GM23338 (cell line): ENCODE measurements at regions not wholly inside any gene's neighbourhood (a gene's known extent, or its start where the extent isn't known, plus 50 kb on each side); places are given as distances from the start of the nearest gene placed in this dataset.

Experiments used
- ATAC-seq: fragments of 200-7000 bp; cut with Tn5 transposase; 3 replicates; pipeline ENCODE4 v1.9.1; 2020
- DNase-seq: peaks from one replicate; pipeline ENCODE4 v3.0.0-alpha.2; 2015; ENCODE audit warnings: low spot score
- H2AFZ ChIP-seq: fragments of 200-600 bp; sonication (generic); 2 replicates; pipeline ENCODE4 v1.8.0; 2016; ENCODE audit warnings: antibody characterized with exemption, mild to moderate bottlenecking, moderate library complexity
- H3F3A ChIP-seq: fragments of 200-600 bp; sonication (generic); replicated peaks from 2 replicates; pipeline ENCODE4 v1.8.0; 2017; ENCODE audit warnings: antibody characterized with exemption, mixed run types, low read depth
- H3K27ac ChIP-seq: fragments of 200-600 bp; sonication (generic); 2 replicates; pipeline ENCODE4 v1.6.1; 2016; ENCODE audit warnings: low read depth
- H3K27me3 ChIP-seq: fragments of 200-600 bp; sonication (generic); 2 replicates; pipeline ENCODE4 v1.8.0; 2016; ENCODE audit warnings: mild to moderate bottlenecking, mixed run types, moderate library complexity; ENCODE audit not compliant: insufficient read depth
- H3K36me3 ChIP-seq: fragments of 200-600 bp; sonication (generic); 2 replicates; pipeline ENCODE4 v1.8.0; 2016; ENCODE audit warnings: mild to moderate bottlenecking; ENCODE audit not compliant: insufficient read depth
- H3K4me1 ChIP-seq: fragments of 200-600 bp; sonication (generic); 2 replicates; pipeline ENCODE4 v1.8.0; 2016; ENCODE audit warnings: mild to moderate bottlenecking, moderate library complexity; ENCODE audit not compliant: insufficient read depth
- H3K4me2 ChIP-seq: fragments of 200-600 bp; sonication (generic); 2 replicates; pipeline ENCODE4 v1.7.1; 2017; ENCODE audit warnings: mixed run types
- H3K4me3 ChIP-seq: fragments of 200-600 bp; sonication (generic); 2 replicates; pipeline ENCODE4 v1.6.1; 2016; ENCODE audit warnings: mixed run types
- H3K79me2 ChIP-seq: fragments of 200-600 bp; sonication (generic); replicated peaks from 2 replicates; pipeline ENCODE4 v1.8.0; 2017; ENCODE audit warnings: mild to moderate bottlenecking; ENCODE audit not compliant: insufficient read depth
- H3K9me2 ChIP-seq: fragments of 200-600 bp; sonication (generic); 2 replicates; pipeline ENCODE4 v1.8.0; 2017; ENCODE audit not compliant: insufficient read depth
- H4K20me1 ChIP-seq: fragments of 200-600 bp; sonication (generic); replicated peaks from 2 replicates; pipeline ENCODE4 v1.8.0; 2017; ENCODE audit warnings: mild to moderate bottlenecking; ENCODE audit not compliant: insufficient read depth
- H3K27ac Mint-ChIP-seq: 2 replicates; pipeline ENCODE4 v1.8.0; 2020; ENCODE audit warnings: inconsistent platforms, mild to moderate bottlenecking, moderate library complexity, mixed read lengths
- H3K27me3 Mint-ChIP-seq: 3 replicates; pipeline ENCODE4 v1.8.0; 2022; ENCODE audit warnings: low read depth, mild to moderate bottlenecking, moderate library complexity, mixed read lengths, inconsistent platforms; ENCODE audit not compliant: insufficient read depth, poor library complexity
- H3K36me3 Mint-ChIP-seq: 3 replicates; pipeline ENCODE4 v1.8.0; 2021; ENCODE audit warnings: low read depth, mild to moderate bottlenecking, inconsistent platforms, moderate library complexity, mixed read lengths
- H3K4me1 Mint-ChIP-seq: 3 replicates; pipeline ENCODE4 v1.8.0; 2020; ENCODE audit warnings: mild to moderate bottlenecking, inconsistent platforms, mixed read lengths
- H3K4me3 Mint-ChIP-seq: 3 replicates; pipeline ENCODE4 v1.8.0; 2021; ENCODE audit warnings: moderate library complexity, mild to moderate bottlenecking, inconsistent platforms, mixed read lengths
- H3K9me3 Mint-ChIP-seq: 3 replicates; pipeline ENCODE4 v1.8.0; 2020; ENCODE audit warnings: moderate library complexity, mild to moderate bottlenecking, inconsistent platforms, mixed read lengths
- CREB1 ChIP-seq: fragments of 250-450 bp; sonication (Bioruptor Pico); IDR thresholded peaks from 2 replicates; pipeline ENCODE4 v1.5.0; 2020; ENCODE audit warnings: low read depth, mild to moderate bottlenecking, moderate library complexity
- EZH2 ChIP-seq: fragments of 200-600 bp; sonication (generic); IDR thresholded peaks from one replicate; pipeline ENCODE4 v1.8.0; 2017; ENCODE audit warnings: antibody characterized with exemption, mild to moderate bottlenecking, low read depth; ENCODE audit not compliant: unreplicated experiment
- EZH2phosphoT487 ChIP-seq: fragments of 200-600 bp; sonication (generic); IDR thresholded peaks from one replicate; pipeline ENCODE4 v1.8.1; 2018; ENCODE audit warnings: antibody characterized with exemption; ENCODE audit not compliant: unreplicated experiment
- NANOG ChIP-seq: IDR thresholded peaks from 2 replicates; pipeline ENCODE4 v1.6.1; 2016; ENCODE audit warnings: antibody characterized with exemption, borderline replicate concordance
- POLR2AphosphoS5 ChIP-seq: IDR thresholded peaks from 2 replicates; pipeline ENCODE4 v1.6.1; 2016; ENCODE audit warnings: antibody characterized with exemption, low read depth
- ZNF114 ChIP-seq: fragments of 250-450 bp; sonication (Bioruptor Pico); IDR thresholded peaks from 2 replicates; pipeline ENCODE4 v1.5.0; 2020; ENCODE audit warnings: mild to moderate bottlenecking, moderate library complexity
- TF ChIP-seq, protein P1 (sequence below): IDR thresholded peaks from 2 replicates; pipeline ENCODE4 v1.6.1; 2016; ENCODE audit warnings: antibody characterized with exemption
- TF ChIP-seq, protein P2 (sequence below), 2 experiments: fragments of 200-600 bp in 1 of 2; sonication (generic) in 1 of 2; conservative IDR thresholded peaks; 2 replicates each; pipeline versions ENCODE4 v1.5.1 to v1.6.1; 2016 to 2017; ENCODE audit warnings: antibody characterized with exemption in 2 of 2, low read depth in 2 of 2, mild to moderate bottlenecking in 2 of 2, moderate library complexity in 1 of 2
- TF ChIP-seq, protein P3 (sequence below): fragments of 250-450 bp; sonication (Bioruptor Pico); IDR thresholded peaks from 2 replicates; pipeline ENCODE4 v1.5.0; 2020; ENCODE audit warnings: mild to moderate bottlenecking, moderate library complexity
- TF ChIP-seq, protein P4 (sequence below): IDR thresholded peaks from one replicate; pipeline ENCODE4 v1.6.1; 2018; ENCODE audit warnings: antibody characterized with exemption; ENCODE audit not compliant: unreplicated experiment

DNA sequence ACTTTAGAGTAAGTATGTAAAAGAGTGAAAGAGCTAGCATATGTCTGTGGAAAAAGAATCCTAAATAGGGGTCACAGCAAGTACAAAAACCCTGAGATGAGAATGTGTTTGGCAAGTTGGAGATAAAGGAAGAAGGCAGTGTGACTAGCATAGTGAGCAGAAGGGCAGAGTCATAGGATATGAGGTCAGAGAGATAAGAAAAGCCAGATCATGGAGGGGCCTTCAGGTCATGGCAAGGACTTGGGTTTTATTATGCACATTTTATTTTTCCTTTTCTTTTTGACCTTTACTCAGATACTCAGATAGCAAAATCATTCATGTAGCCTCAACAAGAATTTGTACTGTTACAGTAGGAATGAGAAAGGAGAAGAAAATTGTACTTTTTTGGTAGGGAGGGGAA, 138.0 kb downstream of the GJA1 start:
- H3K27me3 ChIP-seq = no peaks in the 10 kb centered on the region
- no peaks in the 10 kb centered on the region for H3K4me1 ChIP-seq
- H2AFZ ChIP-seq = peak overlapping the region; percentile 32; the same call in 1 of the 2 replicates
- H3K4me3 Mint-ChIP-seq = no peak overlapping the region
- peaks cover 16% of the 10 kb centered on the region; the same call in 1 of the 2 replicates for H3K9me2 ChIP-seq
- H3K9me3 Mint-ChIP-seq = peaks cover 23% of the 10 kb centered on the region
- H3K27ac Mint-ChIP-seq = no peak overlapping the region
- H4K20me1 ChIP-seq = no peaks in the 10 kb centered on the region
- no peaks in the 10 kb centered on the region for H3K36me3 ChIP-seq
- TF ChIP-seq, protein P1, sequence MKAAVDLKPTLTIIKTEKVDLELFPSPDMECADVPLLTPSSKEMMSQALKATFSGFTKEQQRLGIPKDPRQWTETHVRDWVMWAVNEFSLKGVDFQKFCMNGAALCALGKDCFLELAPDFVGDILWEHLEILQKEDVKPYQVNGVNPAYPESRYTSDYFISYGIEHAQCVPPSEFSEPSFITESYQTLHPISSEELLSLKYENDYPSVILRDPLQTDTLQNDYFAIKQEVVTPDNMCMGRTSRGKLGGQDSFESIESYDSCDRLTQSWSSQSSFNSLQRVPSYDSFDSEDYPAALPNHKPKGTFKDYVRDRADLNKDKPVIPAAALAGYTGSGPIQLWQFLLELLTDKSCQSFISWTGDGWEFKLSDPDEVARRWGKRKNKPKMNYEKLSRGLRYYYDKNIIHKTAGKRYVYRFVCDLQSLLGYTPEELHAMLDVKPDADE = no peak
- TF ChIP-seq CREB1 (no peak), ZNF114 (CRISPR knock-in tag) (no peak)
- H3F3A ChIP-seq = no peaks in the 10 kb centered on the region
- H3K27me3 Mint-ChIP-seq = no peaks in the 10 kb centered on the region
- H3K36me3 Mint-ChIP-seq = peaks cover 23% of the 10 kb centered on the region; the same call in 2 of the 3 replicates
- H3K4me1 Mint-ChIP-seq = peaks cover 2% of the 10 kb centered on the region; the same call in 2 of the 3 replicates
- no peak overlapping the region for H3K4me2 ChIP-seq
- no peak overlapping the region for H3K4me3 ChIP-seq
- H3K79me2 ChIP-seq = no peaks in the 10 kb centered on the region
- ATAC-seq (no peak), DNase-seq (no peak)
- H3K27ac ChIP-seq = no peak overlapping the region

DNA sequence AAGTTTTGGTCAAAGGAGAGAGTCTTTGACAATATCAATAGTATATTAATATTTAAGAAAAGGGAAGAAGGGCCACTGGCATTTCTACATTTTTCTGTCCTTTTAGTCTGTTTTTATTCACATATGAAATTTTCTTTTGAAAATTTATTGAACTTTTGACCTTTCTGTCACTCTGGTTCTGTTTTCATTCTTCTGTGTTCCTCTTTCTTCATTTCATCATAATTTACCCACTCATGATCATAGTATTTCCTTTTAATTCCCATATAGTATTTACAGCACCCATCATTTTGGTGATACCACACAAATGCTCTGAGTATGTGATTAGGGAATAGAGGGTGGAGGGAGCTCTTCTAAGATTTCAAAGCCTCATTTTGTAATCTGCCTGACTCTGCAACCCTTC, 142.8 kb downstream of the GJA1 start:
- H4K20me1 ChIP-seq = no peaks in the 10 kb centered on the region
- H3K4me1 Mint-ChIP-seq = no peaks in the 10 kb centered on the region
- no peak overlapping the region for H3K27ac Mint-ChIP-seq
- no peaks in the 10 kb centered on the region for H3F3A ChIP-seq
- H3K4me2 ChIP-seq = no peak overlapping the region
- no peaks in the 10 kb centered on the region for H3K27me3 Mint-ChIP-seq
- H3K9me3 Mint-ChIP-seq = no peaks in the 10 kb centered on the region
- H2AFZ ChIP-seq = no peak overlapping the region
- no peaks in the 10 kb centered on the region for H3K36me3 Mint-ChIP-seq
- no peaks in the 10 kb centered on the region for H3K27me3 ChIP-seq
- H3K4me3 Mint-ChIP-seq = no peak overlapping the region
- peaks cover 11% of the 10 kb centered on the region; the same call in 1 of the 2 replicates for H3K9me2 ChIP-seq
- ATAC-seq = no peak
- no peak overlapping the region for H3K4me3 ChIP-seq
- no peaks in the 10 kb centered on the region for H3K36me3 ChIP-seq
- H3K27ac ChIP-seq = no peak overlapping the region
- no peak for DNase-seq
- H3K79me2 ChIP-seq = no peaks in the 10 kb centered on the region
- H3K4me1 ChIP-seq = no peaks in the 10 kb centered on the region; the same call in 1 of the 2 replicates
- no peak for TF ChIP-seq POLR2AphosphoS5
- no peak for TF ChIP-seq EZH2
- no peak for TF ChIP-seq EZH2phosphoT487
- TF ChIP-seq, protein P2, sequence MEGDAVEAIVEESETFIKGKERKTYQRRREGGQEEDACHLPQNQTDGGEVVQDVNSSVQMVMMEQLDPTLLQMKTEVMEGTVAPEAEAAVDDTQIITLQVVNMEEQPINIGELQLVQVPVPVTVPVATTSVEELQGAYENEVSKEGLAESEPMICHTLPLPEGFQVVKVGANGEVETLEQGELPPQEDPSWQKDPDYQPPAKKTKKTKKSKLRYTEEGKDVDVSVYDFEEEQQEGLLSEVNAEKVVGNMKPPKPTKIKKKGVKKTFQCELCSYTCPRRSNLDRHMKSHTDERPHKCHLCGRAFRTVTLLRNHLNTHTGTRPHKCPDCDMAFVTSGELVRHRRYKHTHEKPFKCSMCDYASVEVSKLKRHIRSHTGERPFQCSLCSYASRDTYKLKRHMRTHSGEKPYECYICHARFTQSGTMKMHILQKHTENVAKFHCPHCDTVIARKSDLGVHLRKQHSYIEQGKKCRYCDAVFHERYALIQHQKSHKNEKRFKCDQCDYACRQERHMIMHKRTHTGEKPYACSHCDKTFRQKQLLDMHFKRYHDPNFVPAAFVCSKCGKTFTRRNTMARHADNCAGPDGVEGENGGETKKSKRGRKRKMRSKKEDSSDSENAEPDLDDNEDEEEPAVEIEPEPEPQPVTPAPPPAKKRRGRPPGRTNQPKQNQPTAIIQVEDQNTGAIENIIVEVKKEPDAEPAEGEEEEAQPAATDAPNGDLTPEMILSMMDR (conservative IDR thresholded peaks at IDR 0.05; ENCODE audit: low read depth in 2 of 2) = no peak
- no peak for TF ChIP-seq NANOG
- TF ChIP-seq, protein P3, sequence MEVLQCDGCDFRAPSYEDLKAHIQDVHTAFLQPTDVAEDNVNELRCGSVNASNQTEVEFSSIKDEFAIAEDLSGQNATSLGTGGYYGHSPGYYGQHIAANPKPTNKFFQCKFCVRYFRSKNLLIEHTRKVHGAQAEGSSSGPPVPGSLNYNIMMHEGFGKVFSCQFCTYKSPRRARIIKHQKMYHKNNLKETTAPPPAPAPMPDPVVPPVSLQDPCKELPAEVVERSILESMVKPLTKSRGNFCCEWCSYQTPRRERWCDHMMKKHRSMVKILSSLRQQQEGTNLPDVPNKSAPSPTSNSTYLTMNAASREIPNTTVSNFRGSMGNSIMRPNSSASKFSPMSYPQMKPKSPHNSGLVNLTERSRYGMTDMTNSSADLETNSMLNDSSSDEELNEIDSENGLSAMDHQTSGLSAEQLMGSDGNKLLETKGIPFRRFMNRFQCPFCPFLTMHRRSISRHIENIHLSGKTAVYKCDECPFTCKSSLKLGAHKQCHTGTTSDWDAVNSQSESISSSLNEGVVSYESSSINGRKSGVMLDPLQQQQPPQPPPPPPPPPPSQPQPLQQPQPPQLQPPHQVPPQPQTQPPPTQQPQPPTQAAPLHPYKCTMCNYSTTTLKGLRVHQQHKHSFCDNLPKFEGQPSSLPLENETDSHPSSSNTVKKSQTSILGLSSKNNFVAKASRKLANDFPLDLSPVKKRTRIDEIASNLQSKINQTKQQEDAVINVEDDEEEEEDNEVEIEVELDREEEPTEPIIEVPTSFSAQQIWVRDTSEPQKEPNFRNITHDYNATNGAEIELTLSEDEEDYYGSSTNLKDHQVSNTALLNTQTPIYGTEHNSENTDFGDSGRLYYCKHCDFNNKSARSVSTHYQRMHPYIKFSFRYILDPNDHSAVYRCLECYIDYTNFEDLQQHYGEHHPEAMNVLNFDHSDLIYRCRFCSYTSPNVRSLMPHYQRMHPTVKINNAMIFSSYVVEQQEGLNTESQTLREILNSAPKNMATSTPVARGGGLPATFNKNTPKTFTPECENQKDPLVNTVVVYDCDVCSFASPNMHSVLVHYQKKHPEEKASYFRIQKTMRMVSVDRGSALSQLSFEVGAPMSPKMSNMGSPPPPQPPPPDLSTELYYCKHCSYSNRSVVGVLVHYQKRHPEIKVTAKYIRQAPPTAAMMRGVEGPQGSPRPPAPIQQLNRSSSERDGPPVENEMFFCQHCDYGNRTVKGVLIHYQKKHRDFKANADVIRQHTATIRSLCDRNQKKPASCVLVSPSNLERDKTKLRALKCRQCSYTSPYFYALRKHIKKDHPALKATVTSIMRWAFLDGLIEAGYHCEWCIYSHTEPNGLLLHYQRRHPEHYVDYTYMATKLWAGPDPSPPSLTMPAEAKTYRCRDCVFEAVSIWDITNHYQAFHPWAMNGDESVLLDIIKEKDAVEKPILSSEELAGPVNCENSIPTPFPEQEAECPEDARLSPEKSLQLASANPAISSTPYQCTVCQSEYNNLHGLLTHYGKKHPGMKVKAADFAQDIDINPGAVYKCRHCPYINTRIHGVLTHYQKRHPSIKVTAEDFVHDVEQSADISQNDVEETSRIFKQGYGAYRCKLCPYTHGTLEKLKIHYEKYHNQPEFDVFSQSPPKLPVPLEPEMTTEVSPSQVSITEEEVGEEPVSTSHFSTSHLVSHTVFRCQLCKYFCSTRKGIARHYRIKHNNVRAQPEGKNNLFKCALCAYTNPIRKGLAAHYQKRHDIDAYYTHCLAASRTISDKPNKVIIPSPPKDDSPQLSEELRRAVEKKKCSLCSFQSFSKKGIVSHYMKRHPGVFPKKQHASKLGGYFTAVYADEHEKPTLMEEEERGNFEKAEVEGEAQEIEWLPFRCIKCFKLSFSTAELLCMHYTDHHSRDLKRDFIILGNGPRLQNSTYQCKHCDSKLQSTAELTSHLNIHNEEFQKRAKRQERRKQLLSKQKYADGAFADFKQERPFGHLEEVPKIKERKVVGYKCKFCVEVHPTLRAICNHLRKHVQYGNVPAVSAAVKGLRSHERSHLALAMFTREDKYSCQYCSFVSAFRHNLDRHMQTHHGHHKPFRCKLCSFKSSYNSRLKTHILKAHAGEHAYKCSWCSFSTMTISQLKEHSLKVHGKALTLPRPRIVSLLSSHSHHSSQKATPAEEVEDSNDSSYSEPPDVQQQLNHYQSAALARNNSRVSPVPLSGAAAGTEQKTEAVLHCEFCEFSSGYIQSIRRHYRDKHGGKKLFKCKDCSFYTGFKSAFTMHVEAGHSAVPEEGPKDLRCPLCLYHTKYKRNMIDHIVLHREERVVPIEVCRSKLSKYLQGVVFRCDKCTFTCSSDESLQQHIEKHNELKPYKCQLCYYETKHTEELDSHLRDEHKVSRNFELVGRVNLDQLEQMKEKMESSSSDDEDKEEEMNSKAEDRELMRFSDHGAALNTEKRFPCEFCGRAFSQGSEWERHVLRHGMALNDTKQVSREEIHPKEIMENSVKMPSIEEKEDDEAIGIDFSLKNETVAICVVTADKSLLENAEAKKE (CRISPR knock-in tag) = no peak
- TF ChIP-seq, protein P4, sequence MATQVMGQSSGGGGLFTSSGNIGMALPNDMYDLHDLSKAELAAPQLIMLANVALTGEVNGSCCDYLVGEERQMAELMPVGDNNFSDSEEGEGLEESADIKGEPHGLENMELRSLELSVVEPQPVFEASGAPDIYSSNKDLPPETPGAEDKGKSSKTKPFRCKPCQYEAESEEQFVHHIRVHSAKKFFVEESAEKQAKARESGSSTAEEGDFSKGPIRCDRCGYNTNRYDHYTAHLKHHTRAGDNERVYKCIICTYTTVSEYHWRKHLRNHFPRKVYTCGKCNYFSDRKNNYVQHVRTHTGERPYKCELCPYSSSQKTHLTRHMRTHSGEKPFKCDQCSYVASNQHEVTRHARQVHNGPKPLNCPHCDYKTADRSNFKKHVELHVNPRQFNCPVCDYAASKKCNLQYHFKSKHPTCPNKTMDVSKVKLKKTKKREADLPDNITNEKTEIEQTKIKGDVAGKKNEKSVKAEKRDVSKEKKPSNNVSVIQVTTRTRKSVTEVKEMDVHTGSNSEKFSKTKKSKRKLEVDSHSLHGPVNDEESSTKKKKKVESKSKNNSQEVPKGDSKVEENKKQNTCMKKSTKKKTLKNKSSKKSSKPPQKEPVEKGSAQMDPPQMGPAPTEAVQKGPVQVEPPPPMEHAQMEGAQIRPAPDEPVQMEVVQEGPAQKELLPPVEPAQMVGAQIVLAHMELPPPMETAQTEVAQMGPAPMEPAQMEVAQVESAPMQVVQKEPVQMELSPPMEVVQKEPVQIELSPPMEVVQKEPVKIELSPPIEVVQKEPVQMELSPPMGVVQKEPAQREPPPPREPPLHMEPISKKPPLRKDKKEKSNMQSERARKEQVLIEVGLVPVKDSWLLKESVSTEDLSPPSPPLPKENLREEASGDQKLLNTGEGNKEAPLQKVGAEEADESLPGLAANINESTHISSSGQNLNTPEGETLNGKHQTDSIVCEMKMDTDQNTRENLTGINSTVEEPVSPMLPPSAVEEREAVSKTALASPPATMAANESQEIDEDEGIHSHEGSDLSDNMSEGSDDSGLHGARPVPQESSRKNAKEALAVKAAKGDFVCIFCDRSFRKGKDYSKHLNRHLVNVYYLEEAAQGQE = no peak
